HL-60 (cell line): ENCODE measurements at regions not wholly inside any gene's neighbourhood (a gene's known extent, or its start where the extent isn't known, plus 50 kb on each side); places are given as distances from the start of the nearest gene placed in this dataset.

ENCODE experiments used
- DNase-seq, 2 experiments: peaks; one replicate each; pipeline ENCODE4 v3.0.0-alpha.2; 2010 to 2020; ENCODE audit warnings: low read depth in 1 of 2, low spot score in 1 of 2
- H3K27ac ChIP-seq: fragments of 250-450 bp; sonication (Bioruptor Pico); replicated peaks from 2 replicates; pipeline ENCODE4 v1.5.1; 2020; ENCODE audit warnings: mild to moderate bottlenecking, moderate library complexity
- H3K27me3 ChIP-seq: fragments of 250-450 bp; sonication (Bioruptor Pico); 2 replicates; pipeline ENCODE4 v1.5.1; 2021; ENCODE audit warnings: mild to moderate bottlenecking, moderate library complexity; ENCODE audit not compliant: insufficient read depth, poor library complexity, severe bottlenecking
- H3K4me3 ChIP-seq: replicated peaks from 2 replicates; pipeline ENCODE4 v1.5.1; 2011; ENCODE audit warnings: mild to moderate bottlenecking, control low read depth, low read length; ENCODE audit not compliant: insufficient read depth
- CTCF ChIP-seq: IDR thresholded peaks from one replicate; pipeline ENCODE4 v1.5.1; 2011; ENCODE audit warnings: low read length, control low read depth, inconsistent platforms; ENCODE audit not compliant: insufficient read depth
- GABPA ChIP-seq: IDR thresholded peaks from 2 replicates; pipeline ENCODE4 v1.6.1; 2012; ENCODE audit warnings: low read depth
- POLR2AphosphoS5 ChIP-seq: IDR thresholded peaks from 2 replicates; pipeline ENCODE4 v1.6.1; 2012; ENCODE audit warnings: low read depth
- REST ChIP-seq: IDR thresholded peaks from 2 replicates; pipeline ENCODE4 v1.6.1; 2012; ENCODE audit warnings: low read depth; ENCODE audit not compliant: insufficient replicate concordance
- SPI1 ChIP-seq: IDR thresholded peaks from 2 replicates; pipeline ENCODE4 v1.6.1; 2012; ENCODE audit warnings: low read depth, mild to moderate bottlenecking, borderline replicate concordance

GRCh38 chr12:84757978-84758377 lies 154.6 kb downstream of the SLC6A15 start:
- DNase-seq = no peak
- no peak overlapping the region for H3K27ac ChIP-seq

DNA sequence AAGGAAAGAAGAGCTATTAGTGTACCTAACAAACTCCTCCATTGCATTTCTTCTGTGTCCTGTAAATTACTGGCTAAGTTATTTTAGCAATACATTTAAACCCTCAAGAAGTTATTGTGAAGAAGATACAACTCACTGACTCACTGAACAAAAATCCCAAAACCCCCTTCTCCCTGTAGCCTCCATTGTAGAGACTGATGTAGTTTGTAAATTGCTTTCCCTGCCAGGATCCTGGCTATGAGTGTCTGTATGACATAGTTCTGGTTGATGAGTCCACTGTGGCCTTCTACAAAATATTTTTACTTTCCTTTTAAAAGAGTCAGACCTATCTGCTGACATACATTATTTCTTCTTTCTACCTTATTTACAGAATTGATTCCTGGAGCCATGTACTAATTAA lies 155.6 kb downstream of the SLC6A15 start:
- no peak overlapping the region for H3K27ac ChIP-seq
- TF ChIP-seq GABPA = no peak
- no peak for DNase-seq

More at GRCh38 chr12:84757978-84758377, 154.6 kb downstream of the SLC6A15 start:
- Histone ChIP-seq H3K4me3 (no peak overlapping the region), H3K27me3 (no peaks in the 10 kb centered on the region)
- TF ChIP-seq REST (no peak), SPI1 (no peak), POLR2AphosphoS5 (no peak), CTCF (no peak), GABPA (no peak)

GRCh38 chr12:84745127-84745526 lies 167.5 kb downstream of the SLC6A15 start:
- Histone ChIP-seq H3K4me3 (no peak overlapping the region), H3K27me3 (no peaks in the 10 kb centered on the region), H3K27ac (no peak overlapping the region)
- TF ChIP-seq GABPA = no peak
- TF ChIP-seq CTCF = no peak
- no peak for TF ChIP-seq SPI1
- no peak for TF ChIP-seq REST
- no peak for TF ChIP-seq POLR2AphosphoS5
- DNase-seq = no peak

More for the DNA sequence above, 155.6 kb downstream of the SLC6A15 start:
- H3K4me3 ChIP-seq = no peak overlapping the region
- H3K27me3 ChIP-seq = no peaks in the 10 kb centered on the region

DNA sequence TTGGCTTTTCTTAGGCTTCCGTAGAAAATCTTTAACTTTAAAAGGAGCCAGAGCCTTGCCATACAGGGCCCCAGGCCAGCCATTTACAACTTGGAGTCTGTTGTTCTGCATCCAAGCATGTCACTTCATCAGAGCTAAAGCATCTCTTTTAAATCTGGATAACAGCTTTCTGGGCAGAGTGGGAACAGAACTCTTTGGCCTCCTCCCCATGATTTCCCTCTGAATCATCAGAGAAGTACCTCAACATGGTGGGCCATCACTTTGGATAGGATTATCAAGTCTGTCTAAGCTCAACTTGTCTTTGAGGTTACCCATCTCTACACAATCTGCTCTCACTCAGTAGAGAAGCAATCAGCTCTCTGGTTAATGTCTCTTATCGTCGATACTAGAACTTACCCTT lies 170.9 kb downstream of the SLC6A15 start:
- H3K27ac ChIP-seq = no peak overlapping the region
- DNase-seq = no peak
- H3K27me3 ChIP-seq = no peaks in the 10 kb centered on the region
- TF ChIP-seq REST (no peak), GABPA (no peak), CTCF (no peak), POLR2AphosphoS5 (no peak), SPI1 (no peak)
- no peak overlapping the region for H3K4me3 ChIP-seq
